HCT116 (cell line): ENCODE measurements at regions not wholly inside any gene's neighbourhood (a gene's known extent, or its start where the extent isn't known, plus 50 kb on each side); places are given as distances from the start of the nearest gene placed in this dataset.

ENCODE experiments used
- ATAC-seq: fragments of 200-7000 bp; cut with Tn5 transposase; 2 replicates; pipeline ENCODE4 v1.9.1; 2020; ENCODE audit warnings: mild to moderate bottlenecking, moderate library complexity
- BruUV-seq: library from RNA; stranded (reverse); fragments of 400-500 nt; replicated peaks from 2 replicates; lab custom pipeline; 2021; lab: Mats Ljungman, UMichigan
- CTCF ChIA-PET: fragments of 300-600 bp; sonication (Branson Sonifier 250); formaldehyde crosslinking; loops from one replicate; lab custom pipeline; 2021; ENCODE audit warnings: antibody characterized with exemption; lab: Charles Lee
- POLR2A ChIA-PET: fragments of 300-600, 350-600 bp; sonication (Branson Sonifier 250); formaldehyde crosslinking; loops from one replicate; lab custom pipeline; 2021; ENCODE audit warnings: antibody characterized with exemption; lab: Charles Lee
- RAD21 ChIA-PET, 2 experiments: fragments of 300-600 bp; sonication (Branson Sonifier 250); formaldehyde crosslinking; loops; one replicate each; lab custom pipeline; 2023; ENCODE audit warnings: low total read pairs in 2 of 2; ENCODE audit not compliant: uncharacterized antibody in 2 of 2, unreplicated experiment in 2 of 2, low non-redundant PET in 1 of 2; lab: Charles Lee
- DNase-seq: peaks from one replicate; pipeline ENCODE4 v3.0.0-alpha.2; 2010; ENCODE audit warnings: low read depth, low spot score
- H2AFZ ChIP-seq: fragments of 200-600 bp; shearing (Covaris generic), sonication (generic); 2 replicates; pipeline ENCODE4 v1.6.1; 2017; ENCODE audit warnings: low read depth, mixed run types, mixed read lengths, antibody characterized with exemption, low read length; ENCODE audit not compliant: poor library complexity, severe bottlenecking
- H3K27ac ChIP-seq: 2 replicates; pipeline ENCODE4 v1.5.1; 2012; ENCODE audit warnings: low read depth, low read length
- H3K27me3 ChIP-seq: fragments of 200-600 bp; sonication (generic); 2 replicates; pipeline ENCODE4 v1.6.1; 2016; ENCODE audit warnings: mixed run types, low read length, mixed read lengths; ENCODE audit not compliant: insufficient read depth
- H3K36me3 ChIP-seq, 2 experiments: fragments of 200-500 bp in 1 of 2; fragments of 200-600 bp in 1 of 2; sonication (Bioruptor generic) in 1 of 2; sonication (generic) in 1 of 2; 2 replicates each; pipeline versions ENCODE4 v1.5.1 to v1.6.1; 2014 to 2016; ENCODE audit warnings: low read length in 2 of 2, inconsistent platforms in 1 of 2, mixed read lengths in 1 of 2, mixed run types in 1 of 2; ENCODE audit not compliant: insufficient read depth in 2 of 2, control insufficient read depth in 1 of 2
- H3K4me1 ChIP-seq, 2 experiments: fragments of 200-600 bp in 1 of 2; sonication (generic) in 1 of 2; 2 replicates each; pipeline versions ENCODE4 v1.5.1 to v1.6.1; 2012 to 2017; ENCODE audit warnings: low read length in 2 of 2, inconsistent platforms in 1 of 2, mild to moderate bottlenecking in 1 of 2, mixed read lengths in 1 of 2, mixed run types in 1 of 2, moderate library complexity in 1 of 2; ENCODE audit not compliant: insufficient read depth in 2 of 2, control insufficient read depth in 1 of 2
- H3K4me2 ChIP-seq: fragments of 200-600 bp; sonication (generic); 2 replicates; pipeline ENCODE4 v1.6.1; 2017; ENCODE audit warnings: mixed run types, low read length, mixed read lengths
- H3K4me3 ChIP-seq, 2 experiments: fragments of 200-600 bp in 1 of 2; sonication (generic) in 1 of 2; replicated peaks in 1 of 2; 2 replicates each; pipeline ENCODE4 v1.5.1; 2011 to 2016; ENCODE audit warnings: low read length in 2 of 2, control low read depth in 1 of 2, low read depth in 1 of 2, mild to moderate bottlenecking in 1 of 2, mixed read lengths in 1 of 2, mixed run types in 1 of 2
- H3K79me2 ChIP-seq: fragments of 200-600 bp; sonication (generic); 2 replicates; pipeline ENCODE4 v1.6.1; 2017; ENCODE audit warnings: mild to moderate bottlenecking, mixed run types, low read length, moderate library complexity, mixed read lengths; ENCODE audit not compliant: insufficient read depth
- H3K9ac ChIP-seq: fragments of 200-600 bp; sonication (generic); 2 replicates; pipeline ENCODE4 v1.6.1; 2016; ENCODE audit warnings: low read length, mixed read lengths
- H3K9me2 ChIP-seq: fragments of 200-600 bp; sonication (generic), shearing (Covaris generic); 2 replicates; pipeline ENCODE4 v1.6.1; 2017; ENCODE audit warnings: mixed run types, mild to moderate bottlenecking, moderate library complexity; ENCODE audit not compliant: insufficient read depth
- H3K9me3 ChIP-seq, 2 experiments: fragments of 200-500 bp in 1 of 2; fragments of 200-600 bp in 1 of 2; sonication (Bioruptor generic) in 1 of 2; sonication (generic) in 1 of 2; 2 replicates each; pipeline ENCODE4 v1.6.1; 2014 to 2017; ENCODE audit warnings: low read length in 2 of 2, mixed read lengths in 2 of 2, inconsistent platforms in 1 of 2, low read depth in 1 of 2, mild to moderate bottlenecking in 1 of 2, mixed run types in 1 of 2, moderate library complexity in 1 of 2; ENCODE audit not compliant: control insufficient read depth in 1 of 2, insufficient read depth in 1 of 2
- H4K20me1 ChIP-seq: fragments of 200-600 bp; sonication (generic), shearing (Covaris generic); 2 replicates; pipeline ENCODE4 v1.6.1; 2017; ENCODE audit warnings: mixed run types, mild to moderate bottlenecking, moderate library complexity; ENCODE audit not compliant: insufficient read depth
- ATF3 ChIP-seq: IDR thresholded peaks from 2 replicates; pipeline ENCODE4 v1.6.1; 2012
- CEBPB ChIP-seq: IDR thresholded peaks from 2 replicates; pipeline ENCODE4 v1.6.1; 2012; ENCODE audit warnings: low read depth
- CTCF ChIP-seq, 3 experiments: fragments of 200-600 bp in 1 of 3; sonication (generic) in 1 of 3; IDR thresholded peaks in 2 of 3; conservative IDR thresholded peaks in 1 of 3; 2 replicates each; pipeline ENCODE4 v1.5.1; 2012 to 2017; ENCODE audit warnings: low read depth in 2 of 3, low read length in 2 of 3, antibody characterized with exemption in 1 of 3, borderline replicate concordance in 1 of 3, control low read depth in 1 of 3, mild to moderate bottlenecking in 1 of 3, mixed read lengths in 1 of 3, mixed run types in 1 of 3, moderate library complexity in 1 of 3; ENCODE audit not compliant: insufficient read depth in 1 of 3
- EGR1 ChIP-seq: IDR thresholded peaks from 2 replicates; pipeline ENCODE4 v1.6.1; 2012; ENCODE audit warnings: low read depth
- ELF1 ChIP-seq: IDR thresholded peaks from 2 replicates; pipeline ENCODE4 v1.6.1; 2012; ENCODE audit warnings: low read depth, borderline replicate concordance
- EZH2 ChIP-seq: fragments of 200-600 bp; sonication (generic); IDR thresholded peaks from 2 replicates; pipeline ENCODE4 v1.6.1; 2017; ENCODE audit warnings: antibody characterized with exemption, mixed run types
- JUND ChIP-seq: IDR thresholded peaks from 2 replicates; pipeline ENCODE4 v1.6.1; 2012
- MAX ChIP-seq: IDR thresholded peaks from 2 replicates; pipeline ENCODE4 v1.6.1; 2012
- POLR2AphosphoS5 ChIP-seq: IDR thresholded peaks from 2 replicates; pipeline ENCODE4 v1.6.1; 2011; ENCODE audit warnings: mild to moderate bottlenecking, low read depth, low read length, moderate library complexity
- RAD21 ChIP-seq: IDR thresholded peaks from 2 replicates; pipeline ENCODE4 v1.6.1; 2012; ENCODE audit warnings: low read depth, mild to moderate bottlenecking
- SIN3A ChIP-seq: IDR thresholded peaks from 2 replicates; pipeline ENCODE4 v1.6.1; 2012; ENCODE audit warnings: low read depth
- SRF ChIP-seq: IDR thresholded peaks from 2 replicates; pipeline ENCODE4 v1.6.1; 2012; ENCODE audit warnings: low read depth
- TCF7L2 ChIP-seq: IDR thresholded peaks from 2 replicates; pipeline ENCODE4 v1.7.0; 2011; ENCODE audit warnings: borderline replicate concordance, inconsistent platforms; ENCODE audit not compliant: insufficient read depth, insufficient read length; ENCODE audit errors: extremely low read depth
- ZBTB33 ChIP-seq: IDR thresholded peaks from 2 replicates; pipeline ENCODE4 v1.6.1; 2011; ENCODE audit warnings: mild to moderate bottlenecking, low read length, moderate library complexity; ENCODE audit not compliant: insufficient replicate concordance; ENCODE audit errors: extremely low read depth
- ZFX ChIP-seq: fragments of 450-650 bp; IDR thresholded peaks from 2 replicates; pipeline ENCODE4 v1.6.1; 2017
- ZNF274 ChIP-seq: fragments of 200-500 bp; sonication (Bioruptor generic); IDR thresholded peaks from 2 replicates; pipeline ENCODE4 v1.6.1; 2014; ENCODE audit warnings: mild to moderate bottlenecking, low read depth, low read length, inconsistent platforms
- intact Hi-C: fragments of 100-400 bp; cut with micrococcal nuclease; formaldehyde crosslinking; loops from 2 replicates; pipeline ENCODE4 v1.10.0; 2022

- ATAC-seq (no peak), DNase-seq (no peak)
- ChIA-PET CTCF (no interaction called here), POLR2A (no interaction called here), RAD21 (no interaction called here)
- Histone ChIP-seq H3K9me3 (peaks cover 5 to 25% of the 10 kb centered on the region in 2 experiments; a peak in 2 of 4 replicates), H4K20me1 (no peaks in the 10 kb centered on the region), H3K36me3 (no peaks in the 10 kb centered on the region), H3K79me2 (no peaks in the 10 kb centered on the region), H3K27ac (no peak overlapping the region), H3K4me1 (no peaks in the 10 kb centered on the region), H3K4me3 (no peak overlapping the region), H2AFZ (no peak overlapping the region), H3K9me2 (no peaks in the 10 kb centered on the region), H3K27me3 (no peaks in the 10 kb centered on the region), H3K4me2 (no peak overlapping the region), H3K9ac (no peak overlapping the region)
- intact Hi-C loops: no loop called here
- BruUV-seq: no TSS peak
- TF ChIP-seq ZNF274: no peak
Observed at GRCh38 chr21:28436286-28436932, 556.3 kb downstream of the LTN1 start.

GRCh38 chr21:28431527-28432200 lies 561.0 kb downstream of the LTN1 start:
- POLR2A ChIA-PET: no interaction called here
- CTCF ChIA-PET: no interaction called here
- H3K4me1 ChIP-seq: no peaks in the 10 kb centered on the region
- no peak for ATAC-seq
- intact Hi-C loops: no loop called here
- no peaks in the 10 kb centered on the region for H3K27me3 ChIP-seq
- no peak overlapping the region for H3K27ac ChIP-seq
- H3K9ac ChIP-seq: no peak overlapping the region
- no peaks in the 10 kb centered on the region for H3K9me2 ChIP-seq
- no peak overlapping the region for H3K4me3 ChIP-seq
- H4K20me1 ChIP-seq: no peaks in the 10 kb centered on the region
- no peak for DNase-seq
- no peaks in the 10 kb centered on the region for H3K79me2 ChIP-seq
- H3K36me3 ChIP-seq: no peaks in the 10 kb centered on the region
- H3K4me2 ChIP-seq: no peak overlapping the region
- no TSS peak for BruUV-seq
- H3K9me3 ChIP-seq: peaks cover 9 to 11% of the 10 kb centered on the region in 2 experiments; a peak in 2 of 4 replicates
- RAD21 ChIA-PET: no interaction called here
- no peak overlapping the region for H2AFZ ChIP-seq
- no peak for TF ChIP-seq EGR1
- no peak for TF ChIP-seq ZFX
- TF ChIP-seq RAD21: no peak
- no peak for TF ChIP-seq ELF1
- no peak for TF ChIP-seq CEBPB
- no peak for TF ChIP-seq ZBTB33
- TF ChIP-seq POLR2AphosphoS5: no peak
- no peak for TF ChIP-seq MAX
- no peak for TF ChIP-seq EZH2
- no peak for TF ChIP-seq ATF3
- TF ChIP-seq SIN3A: no peak
- no peak for TF ChIP-seq SRF
- TF ChIP-seq JUND: no peak
- TF ChIP-seq TCF7L2: no peak
- no peak for TF ChIP-seq ZNF274
- no peak for TF ChIP-seq CTCF (IDR thresholded peaks at IDR 0.05 in 2 of 3, conservative IDR thresholded peaks at IDR 0.05 in 1 of 3; ENCODE audit: borderline replicate concordance in 1 of 3, insufficient read depth in 1 of 3, low read depth in 2 of 3, low read length in 2 of 3)
